GM12878 (cell line): ENCODE measurements at regions not wholly inside any gene's neighbourhood (a gene's known extent, or its start where the extent isn't known, plus 50 kb on each side); places are given as distances from the start of the nearest gene placed in this dataset.

Experiments used
- ATAC-seq: fragments of 200-7000 bp; cut with Tn5 transposase; 3 replicates; pipeline ENCODE4 v1.9.1; 2020; ENCODE audit warnings: mild to moderate bottlenecking, moderate library complexity
- BruUV-seq: library from RNA; stranded (reverse); fragments of 400-500 nt; replicated peaks from 2 replicates; lab custom pipeline; 2021; lab: Mats Ljungman, UMichigan
- CTCF ChIA-PET: fragments of 300-600 bp; sonication (Branson Sonifier 250); formaldehyde crosslinking; extraction: SDS; loops from one replicate; lab custom pipeline; 2021; ENCODE audit warnings: inconsistent platforms; lab: Yijun Ruan, JAX
- POLR2A ChIA-PET: fragments of 350-600 bp; formaldehyde crosslinking; extraction: SDS; loops from one replicate; lab custom pipeline; 2021; ENCODE audit warnings: inconsistent platforms; lab: Charles Lee
- RAD21 ChIA-PET: fragments of 300-600 bp; sonication (Branson Sonifier 250); formaldehyde crosslinking; loops from one replicate; lab custom pipeline; 2023; ENCODE audit warnings: antibody characterized with exemption; ENCODE audit not compliant: unreplicated experiment; lab: Charles Lee
- SMC1A ChIA-PET: fragments of 300-600 bp; sonication (Branson Sonifier 250); formaldehyde crosslinking; loops from one replicate; lab custom pipeline; 2023; ENCODE audit not compliant: unreplicated experiment, uncharacterized antibody; lab: Charles Lee
- DNase-seq: peaks from one replicate; pipeline ENCODE4 v3.0.0-alpha.2; 2011; ENCODE audit warnings: low read depth, low spot score
- FAIRE-seq: peaks from 3 replicates; lab custom pipeline; 2011; peaks lifted over from hg19 to GRCh38; lab: Jason Lieb, UNC
- H2AFZ ChIP-seq: 2 replicates; pipeline ENCODE4 v1.6.0; 2011; ENCODE audit warnings: low read depth, low read length, control low read depth; ENCODE audit not compliant: control insufficient read depth
- H3K27ac ChIP-seq: 2 replicates; pipeline ENCODE4 v1.5.1; 2011; ENCODE audit warnings: control low read depth; ENCODE audit not compliant: control insufficient read depth, insufficient read depth
- H3K27me3 ChIP-seq, 2 experiments: replicated peaks in 1 of 2; 2 replicates each; pipeline versions ENCODE4 v1.6.0 to v1.6.1; 2011; ENCODE audit warnings: low read length in 1 of 2; ENCODE audit not compliant: control insufficient read depth in 2 of 2, insufficient read depth in 2 of 2
- H3K36me3 ChIP-seq, 2 experiments: 2 replicates each; pipeline ENCODE4 v1.5.1; 2011; ENCODE audit warnings: low read length in 1 of 2; ENCODE audit not compliant: control insufficient read depth in 2 of 2, insufficient read depth in 2 of 2
- H3K4me1 ChIP-seq: 2 replicates; pipeline ENCODE4 v1.6.1; 2011; ENCODE audit warnings: mild to moderate bottlenecking, low read length, moderate library complexity, mixed read lengths; ENCODE audit not compliant: control insufficient read depth, insufficient read depth
- H3K4me2 ChIP-seq: 2 replicates; pipeline ENCODE4 v1.6.0; 2011; ENCODE audit warnings: control low read depth; ENCODE audit not compliant: control insufficient read depth, insufficient read depth
- H3K4me3 ChIP-seq: fragments of 200-600 bp; sonication (generic); 2 replicates; pipeline ENCODE4 v1.5.1; 2016
- H3K79me2 ChIP-seq: 2 replicates; pipeline ENCODE4 v1.6.0; 2011; ENCODE audit warnings: low read length; ENCODE audit not compliant: control insufficient read depth, insufficient read depth
- H3K9ac ChIP-seq: 2 replicates; pipeline ENCODE4 v1.8.0; 2011; ENCODE audit warnings: low read length, control low read depth, mixed read lengths; ENCODE audit not compliant: control insufficient read depth, insufficient read depth
- H3K9me3 ChIP-seq: replicated peaks from 3 replicates; pipeline ENCODE4 v1.5.1; 2011; ENCODE audit warnings: mild to moderate bottlenecking, low read length; ENCODE audit not compliant: control insufficient read depth, insufficient read depth
- H4K20me1 ChIP-seq: 2 replicates; pipeline ENCODE4 v1.6.0; 2011; ENCODE audit not compliant: control insufficient read depth, insufficient read depth
- ATF7 ChIP-seq: fragments of 450-650 bp; IDR thresholded peaks from 2 replicates; pipeline ENCODE4 v1.6.1; 2016; ENCODE audit warnings: low read depth, mild to moderate bottlenecking
- BMI1 ChIP-seq: fragments of 450-650 bp; IDR thresholded peaks from 2 replicates; pipeline ENCODE4 v1.6.1; 2016; ENCODE audit warnings: mild to moderate bottlenecking, moderate library complexity, borderline replicate concordance
- CBFB ChIP-seq: IDR thresholded peaks from 2 replicates; pipeline ENCODE4 v1.6.1; 2016; ENCODE audit warnings: antibody characterized with exemption, low read depth
- JUND ChIP-seq: IDR thresholded peaks from 2 replicates; pipeline ENCODE4 v1.6.1; 2012; ENCODE audit warnings: low read depth, mild to moderate bottlenecking, low read length, improper control_type of control experiment, moderate library complexity
- MAX ChIP-seq: IDR thresholded peaks from 2 replicates; pipeline ENCODE4 v1.6.1; 2012; ENCODE audit warnings: low read depth, low read length, improper control_type of control experiment
- MYC ChIP-seq: IDR thresholded peaks from 2 replicates; pipeline ENCODE4 v1.6.1; 2011; ENCODE audit warnings: mild to moderate bottlenecking, low read length, moderate library complexity, inconsistent platforms; ENCODE audit not compliant: insufficient read depth, insufficient replicate concordance, insufficient read length, severe bottlenecking
- NFXL1 ChIP-seq: fragments of 450-650 bp; IDR thresholded peaks from 2 replicates; pipeline ENCODE4 v1.6.1; 2017; ENCODE audit warnings: antibody characterized with exemption, mild to moderate bottlenecking, borderline replicate concordance
- POLR2AphosphoS5 ChIP-seq: IDR thresholded peaks from 2 replicates; pipeline ENCODE4 v1.6.1; 2011; ENCODE audit warnings: mild to moderate bottlenecking, low read length, inconsistent platforms
- SIN3A ChIP-seq: IDR thresholded peaks from 2 replicates; pipeline ENCODE4 v1.6.1; 2012; ENCODE audit warnings: low read depth, low read length, improper control_type of control experiment
- SMAD1 ChIP-seq: fragments of 450-650 bp; IDR thresholded peaks from 2 replicates; pipeline ENCODE4 v1.6.1; 2018; ENCODE audit warnings: mild to moderate bottlenecking, low read depth; ENCODE audit not compliant: partially characterized antibody
- SMARCA5 ChIP-seq: fragments of 450-650 bp; IDR thresholded peaks from 2 replicates; pipeline ENCODE4 v1.6.1; 2017; ENCODE audit warnings: mild to moderate bottlenecking
- STAT1 ChIP-seq: fragments of 450-650 bp; conservative IDR thresholded peaks from 2 replicates; pipeline ENCODE4 v1.6.1; 2014; ENCODE audit warnings: antibody characterized with exemption, mild to moderate bottlenecking
- TAF1 ChIP-seq: IDR thresholded peaks from 2 replicates; pipeline ENCODE4 v1.6.1; 2011; ENCODE audit warnings: mild to moderate bottlenecking, low read depth, low read length, borderline replicate concordance
- TCF12 ChIP-seq: IDR thresholded peaks from 2 replicates; pipeline ENCODE4 v1.6.1; 2011; ENCODE audit warnings: low read depth, mild to moderate bottlenecking, low read length
- ZNF24 ChIP-seq: fragments of 450-650 bp; IDR thresholded peaks from 2 replicates; pipeline ENCODE4 v1.6.1; 2017; ENCODE audit warnings: antibody characterized with exemption, mild to moderate bottlenecking
- ZNF384 ChIP-seq: IDR thresholded peaks from 2 replicates; pipeline ENCODE4 v1.6.1; 2012; ENCODE audit warnings: low read depth, mild to moderate bottlenecking, low read length, improper control_type of control experiment, borderline replicate concordance
- in situ Hi-C: fragments of 300-500 bp; cut with MboI; formaldehyde crosslinking; loops from 9 replicates; pipeline ENCODE4 v1.14.3; 2018; ENCODE audit warnings: mixed read lengths
- intact Hi-C: fragments of 100-400 bp; cut with micrococcal nuclease; formaldehyde crosslinking; loops from one replicate; pipeline ENCODE4 v1.14.2; 2022; ENCODE audit not compliant: unreplicated experiment
- TF ChIP-seq, protein P1 (sequence below): fragments of 450-650 bp; IDR thresholded peaks from 2 replicates; pipeline ENCODE4 v1.6.1; 2017; ENCODE audit warnings: mild to moderate bottlenecking, moderate library complexity
- TF ChIP-seq, protein P2 (sequence below): fragments of 450-650 bp; IDR thresholded peaks from 2 replicates; pipeline ENCODE4 v1.6.1; 2017; ENCODE audit warnings: mild to moderate bottlenecking

DNA sequence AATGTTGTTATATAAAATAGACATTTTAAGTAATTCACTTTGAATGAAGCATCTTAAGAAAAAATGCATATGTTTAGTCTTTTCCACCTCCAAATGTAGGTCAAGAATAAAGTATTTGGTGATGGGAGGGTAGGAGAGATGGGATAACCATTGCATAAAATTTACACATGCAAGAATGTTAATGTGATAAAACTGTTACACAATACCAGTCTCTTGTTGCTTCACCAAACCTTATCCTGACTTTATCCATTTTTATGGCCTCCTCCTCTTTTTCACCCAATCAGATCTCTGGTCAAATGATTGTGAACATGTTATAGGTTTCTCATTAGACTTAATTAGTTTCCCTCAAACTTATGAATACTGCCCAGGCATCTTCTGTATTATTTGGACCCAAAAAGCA, 994.5 kb upstream of the FLRT2 start:
- Histone ChIP-seq H2AFZ (no peak overlapping the region), H4K20me1 (no peaks in the 10 kb centered on the region), H3K9me3 (no peaks in the 10 kb centered on the region), H3K27ac (no peak overlapping the region), H3K4me1 (no peaks in the 10 kb centered on the region), H3K9ac (no peak overlapping the region), H3K27me3 (no peaks in the 10 kb centered on the region), H3K36me3 (no peaks in the 10 kb centered on the region), H3K4me3 (no peak overlapping the region), H3K79me2 (no peaks in the 10 kb centered on the region), H3K4me2 (no peak overlapping the region)
- FAIRE-seq: no peak
- no peak for DNase-seq
- POLR2A ChIA-PET: no interaction called here
- intact Hi-C loops (no loop called here), in situ Hi-C loops (no loop called here)
- ATAC-seq: no peak
- SMC1A ChIA-PET: no interaction called here
- no peak for TF ChIP-seq STAT1
- TF ChIP-seq SMARCA5: no peak
- TF ChIP-seq ZNF24: no peak
- no peak for TF ChIP-seq SIN3A
- TF ChIP-seq POLR2AphosphoS5: no peak
- TF ChIP-seq, protein P1, sequence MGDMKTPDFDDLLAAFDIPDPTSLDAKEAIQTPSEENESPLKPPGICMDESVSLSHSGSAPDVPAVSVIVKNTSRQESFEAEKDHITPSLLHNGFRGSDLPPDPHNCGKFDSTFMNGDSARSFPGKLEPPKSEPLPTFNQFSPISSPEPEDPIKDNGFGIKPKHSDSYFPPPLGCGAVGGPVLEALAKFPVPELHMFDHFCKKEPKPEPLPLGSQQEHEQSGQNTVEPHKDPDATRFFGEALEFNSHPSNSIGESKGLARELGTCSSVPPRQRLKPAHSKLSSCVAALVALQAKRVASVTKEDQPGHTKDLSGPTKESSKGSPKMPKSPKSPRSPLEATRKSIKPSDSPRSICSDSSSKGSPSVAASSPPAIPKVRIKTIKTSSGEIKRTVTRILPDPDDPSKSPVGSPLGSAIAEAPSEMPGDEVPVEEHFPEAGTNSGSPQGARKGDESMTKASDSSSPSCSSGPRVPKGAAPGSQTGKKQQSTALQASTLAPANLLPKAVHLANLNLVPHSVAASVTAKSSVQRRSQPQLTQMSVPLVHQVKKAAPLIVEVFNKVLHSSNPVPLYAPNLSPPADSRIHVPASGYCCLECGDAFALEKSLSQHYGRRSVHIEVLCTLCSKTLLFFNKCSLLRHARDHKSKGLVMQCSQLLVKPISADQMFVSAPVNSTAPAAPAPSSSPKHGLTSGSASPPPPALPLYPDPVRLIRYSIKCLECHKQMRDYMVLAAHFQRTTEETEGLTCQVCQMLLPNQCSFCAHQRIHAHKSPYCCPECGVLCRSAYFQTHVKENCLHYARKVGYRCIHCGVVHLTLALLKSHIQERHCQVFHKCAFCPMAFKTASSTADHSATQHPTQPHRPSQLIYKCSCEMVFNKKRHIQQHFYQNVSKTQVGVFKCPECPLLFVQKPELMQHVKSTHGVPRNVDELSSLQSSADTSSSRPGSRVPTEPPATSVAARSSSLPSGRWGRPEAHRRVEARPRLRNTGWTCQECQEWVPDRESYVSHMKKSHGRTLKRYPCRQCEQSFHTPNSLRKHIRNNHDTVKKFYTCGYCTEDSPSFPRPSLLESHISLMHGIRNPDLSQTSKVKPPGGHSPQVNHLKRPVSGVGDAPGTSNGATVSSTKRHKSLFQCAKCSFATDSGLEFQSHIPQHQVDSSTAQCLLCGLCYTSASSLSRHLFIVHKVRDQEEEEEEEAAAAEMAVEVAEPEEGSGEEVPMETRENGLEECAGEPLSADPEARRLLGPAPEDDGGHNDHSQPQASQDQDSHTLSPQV: no peak
- TF ChIP-seq ATF7: no peak
- no peak for TF ChIP-seq BMI1
- no peak for TF ChIP-seq TAF1
- TF ChIP-seq CBFB: no peak
- TF ChIP-seq TCF12: no peak
- TF ChIP-seq, protein P2, sequence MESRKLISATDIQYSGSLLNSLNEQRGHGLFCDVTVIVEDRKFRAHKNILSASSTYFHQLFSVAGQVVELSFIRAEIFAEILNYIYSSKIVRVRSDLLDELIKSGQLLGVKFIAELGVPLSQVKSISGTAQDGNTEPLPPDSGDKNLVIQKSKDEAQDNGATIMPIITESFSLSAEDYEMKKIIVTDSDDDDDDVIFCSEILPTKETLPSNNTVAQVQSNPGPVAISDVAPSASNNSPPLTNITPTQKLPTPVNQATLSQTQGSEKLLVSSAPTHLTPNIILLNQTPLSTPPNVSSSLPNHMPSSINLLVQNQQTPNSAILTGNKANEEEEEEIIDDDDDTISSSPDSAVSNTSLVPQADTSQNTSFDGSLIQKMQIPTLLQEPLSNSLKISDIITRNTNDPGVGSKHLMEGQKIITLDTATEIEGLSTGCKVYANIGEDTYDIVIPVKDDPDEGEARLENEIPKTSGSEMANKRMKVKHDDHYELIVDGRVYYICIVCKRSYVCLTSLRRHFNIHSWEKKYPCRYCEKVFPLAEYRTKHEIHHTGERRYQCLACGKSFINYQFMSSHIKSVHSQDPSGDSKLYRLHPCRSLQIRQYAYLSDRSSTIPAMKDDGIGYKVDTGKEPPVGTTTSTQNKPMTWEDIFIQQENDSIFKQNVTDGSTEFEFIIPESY: no peak
- no peak for TF ChIP-seq NFXL1
- no peak for TF ChIP-seq MAX
- TF ChIP-seq ZNF384: no peak
- TF ChIP-seq MYC: no peak
- TF ChIP-seq SMAD1: no peak
- TF ChIP-seq JUND: no peak
- CTCF ChIA-PET: no interaction called here
- no TSS peak for BruUV-seq
- RAD21 ChIA-PET: no interaction called here
